ENCODE measurements at regions not wholly inside any gene's neighbourhood (a gene's known extent, or its start where the extent isn't known, plus 50 kb on each side); places are given as distances from the start of the nearest gene placed in this dataset.

DNA sequence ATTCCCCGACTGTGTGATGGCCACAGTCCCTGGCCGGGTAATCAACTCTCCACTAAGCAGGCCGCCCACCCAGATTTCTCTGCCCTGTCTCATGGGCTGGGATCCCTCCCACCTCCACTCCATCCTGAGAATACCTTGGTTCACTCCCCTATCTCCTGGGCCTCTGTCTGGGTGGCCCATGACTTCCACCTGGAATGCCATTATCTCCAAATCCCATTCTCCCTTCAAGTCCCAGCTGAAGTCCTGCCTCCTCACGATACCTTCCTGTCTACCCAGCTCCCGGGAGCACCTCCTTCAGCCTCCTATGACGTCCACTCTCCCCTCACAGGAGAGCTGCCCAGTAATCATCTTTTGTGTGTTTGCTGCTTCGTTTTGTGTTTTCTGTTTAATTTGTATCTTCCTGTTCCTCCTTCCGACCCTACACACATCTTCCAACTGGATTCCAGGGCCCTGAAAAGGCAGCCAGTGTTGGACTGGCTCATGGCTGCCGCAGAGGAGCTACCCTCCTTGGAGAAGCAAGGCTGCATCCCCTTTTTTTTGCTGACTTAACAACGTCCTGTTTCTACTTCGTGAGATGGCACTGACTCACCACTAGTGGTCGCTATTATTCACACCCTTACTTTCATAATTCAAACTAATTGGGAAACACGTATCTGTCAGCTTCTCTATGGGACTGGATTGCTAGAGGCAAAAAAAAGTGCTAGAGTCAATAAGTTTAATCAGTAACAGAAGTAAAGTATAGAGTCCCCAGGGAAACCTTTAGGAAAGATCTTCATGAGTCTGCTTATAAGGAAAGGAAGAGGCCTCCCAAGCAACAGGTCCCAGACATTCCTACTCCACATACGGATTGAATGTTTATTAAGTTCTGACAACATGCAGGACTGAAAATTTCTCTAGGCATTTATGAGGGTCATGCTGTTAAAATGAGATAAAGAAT, 171.9 kb upstream of the GATA6 start:
- DNase-seq = no peak

DNA sequence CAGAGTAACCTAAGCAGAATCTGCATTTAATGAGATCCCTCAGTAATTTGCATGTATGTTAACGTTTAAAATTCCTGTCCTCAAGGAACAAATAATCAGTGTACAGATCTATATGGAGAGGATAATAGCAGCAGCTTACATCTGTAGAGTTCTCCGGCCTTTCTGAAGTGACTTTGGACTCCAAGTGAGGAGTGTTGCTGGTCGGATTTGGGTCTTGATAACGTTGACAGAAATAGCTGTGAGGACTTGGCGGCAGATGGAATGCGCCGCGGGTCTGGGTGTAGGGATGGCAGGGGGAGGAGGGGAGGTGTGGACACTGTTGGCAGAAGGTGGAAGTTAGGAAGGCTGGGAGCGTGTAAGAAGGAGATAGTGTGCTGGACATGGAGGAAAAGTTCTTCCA, 170.9 kb upstream of the GATA6 start:
- DNase-seq = no peak

- DNase-seq = no peak
Measured at GRCh38 chr18:22001912-22002487, 167.4 kb upstream of the GATA6 start.

DNA sequence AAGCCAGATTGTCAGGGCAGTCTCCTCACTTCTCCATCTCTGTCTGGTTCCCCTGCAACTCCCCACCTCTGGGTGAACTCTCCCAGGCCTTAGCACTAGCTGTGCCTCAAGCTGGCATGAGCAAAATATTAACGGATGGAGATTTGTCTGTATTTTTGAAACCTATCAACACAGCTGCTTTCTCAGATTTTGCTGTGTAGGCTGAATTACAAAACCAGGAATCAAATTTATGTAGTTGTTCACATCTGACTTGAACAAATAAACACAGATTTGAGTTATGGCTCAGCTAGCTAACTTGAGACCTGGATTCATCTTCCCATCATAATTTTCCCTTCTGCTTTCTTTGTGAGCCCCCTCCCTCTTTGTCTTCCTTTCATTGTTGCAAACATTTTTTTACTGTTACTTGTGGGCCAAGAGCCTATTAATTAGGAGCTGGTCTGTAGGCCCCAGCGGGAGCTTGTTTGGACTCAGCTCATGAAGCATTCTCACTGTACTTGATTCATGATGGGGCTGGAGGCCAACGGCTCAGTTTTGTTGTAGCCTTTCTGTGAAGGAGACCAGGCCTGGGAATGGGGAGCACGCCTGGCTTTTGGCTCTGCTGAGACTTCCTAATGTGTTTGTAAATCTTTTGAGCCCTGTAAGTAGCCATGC, 164.1 kb upstream of the GATA6 start:
- DNase-seq = peak; percentile 42

- DNase-seq = no peak
Measured at GRCh38 chr18:22006458-22006857, 162.9 kb upstream of the GATA6 start.

DNA sequence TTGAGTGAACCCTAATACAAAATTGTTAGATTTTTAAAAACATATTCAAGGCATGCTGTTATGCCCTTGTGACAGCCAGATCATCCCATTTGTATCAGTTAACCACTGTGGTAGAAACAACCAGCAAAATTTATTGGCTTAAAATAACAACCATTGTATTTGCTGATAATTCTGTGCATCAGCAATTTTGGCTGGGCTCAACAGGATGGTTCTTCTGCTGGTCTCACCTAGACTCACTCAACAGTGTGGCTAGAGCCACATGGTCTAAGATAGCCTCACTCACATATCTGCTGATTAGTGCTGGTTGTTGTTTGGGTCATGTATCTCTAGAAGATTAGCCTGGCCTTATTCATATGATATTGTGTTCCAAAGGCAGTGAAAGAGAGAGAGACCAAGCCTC, 160.1 kb upstream of the GATA6 start:
- no peak for DNase-seq

DNA sequence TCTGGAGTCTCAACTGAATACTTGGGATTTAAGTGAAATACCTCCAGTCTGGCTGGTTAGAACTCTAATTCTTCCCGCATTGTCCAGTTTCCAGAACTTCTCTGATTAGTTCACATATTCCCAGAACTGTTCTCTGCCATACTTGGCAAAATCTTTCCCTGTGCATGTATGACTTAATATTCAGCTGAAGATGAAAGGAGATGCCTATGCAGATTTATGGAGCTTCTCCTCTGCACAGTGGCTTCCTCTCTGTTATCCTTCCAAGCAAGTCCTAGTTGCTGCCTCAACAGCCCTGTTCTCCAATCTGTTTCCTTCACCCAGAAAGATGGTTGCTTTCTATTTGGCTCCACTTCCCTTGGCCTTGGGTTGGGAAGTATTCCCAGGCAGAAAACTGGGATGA, 155.4 kb upstream of the GATA6 start:
- DNase-seq = no peak

GRCh38 chr18:22015156-22015555, 154.2 kb upstream of the GATA6 start:
- no peak for DNase-seq

- DNase-seq = no peak
Measured at GRCh38 chr18:22018366-22018765, 151.0 kb upstream of the GATA6 start.

DNA sequence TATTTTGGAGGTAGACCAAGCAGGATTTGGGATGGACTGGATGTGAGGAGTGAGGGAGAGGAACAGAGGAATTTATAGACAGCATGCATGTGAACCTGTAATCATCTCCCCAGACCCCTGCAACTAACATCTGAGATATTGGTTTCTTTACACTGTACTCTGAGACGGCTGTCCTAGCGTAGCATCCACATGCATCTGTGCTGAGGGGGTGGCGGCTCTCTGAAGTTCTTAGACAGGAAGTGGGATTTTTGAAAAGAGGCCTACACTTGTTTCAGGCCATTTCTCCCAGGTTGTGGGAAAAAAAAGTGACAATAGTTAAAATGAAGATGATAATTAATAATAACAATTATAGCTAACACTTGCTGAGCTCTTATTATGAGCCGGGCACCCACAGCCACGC, 150.2 kb upstream of the GATA6 start:
- DNase-seq = no peak

- DNase-seq = no peak
Measured at GRCh38 chr18:22020127-22020866, 149.1 kb upstream of the GATA6 start.

GRCh38 chr18:22020867-22021370, 148.5 kb upstream of the GATA6 start:
- no peak for DNase-seq

DNA sequence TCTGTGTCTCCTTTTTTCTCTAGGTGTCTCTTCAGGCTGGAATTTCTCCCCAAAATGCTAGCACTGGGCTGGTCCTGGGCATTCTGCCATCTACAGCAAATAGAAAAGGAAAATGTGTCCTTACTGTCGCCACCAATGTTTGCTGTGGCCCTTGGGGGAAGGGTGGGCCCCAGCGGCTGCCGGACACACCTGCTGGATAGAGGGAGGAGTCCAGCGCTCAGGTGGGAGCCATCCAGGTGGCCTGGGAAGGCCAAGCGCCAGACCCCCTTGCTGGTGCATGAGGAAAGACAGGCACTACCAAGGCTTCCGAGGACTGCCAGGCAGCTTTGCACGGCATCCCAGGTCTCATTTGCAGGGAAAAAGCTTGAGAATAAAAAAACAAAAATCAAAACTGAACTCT, 147.7 kb upstream of the GATA6 start:
- no peak for DNase-seq

GRCh38 chr18:22024924-22025323, 144.5 kb upstream of the GATA6 start:
- no peak for DNase-seq

DNA sequence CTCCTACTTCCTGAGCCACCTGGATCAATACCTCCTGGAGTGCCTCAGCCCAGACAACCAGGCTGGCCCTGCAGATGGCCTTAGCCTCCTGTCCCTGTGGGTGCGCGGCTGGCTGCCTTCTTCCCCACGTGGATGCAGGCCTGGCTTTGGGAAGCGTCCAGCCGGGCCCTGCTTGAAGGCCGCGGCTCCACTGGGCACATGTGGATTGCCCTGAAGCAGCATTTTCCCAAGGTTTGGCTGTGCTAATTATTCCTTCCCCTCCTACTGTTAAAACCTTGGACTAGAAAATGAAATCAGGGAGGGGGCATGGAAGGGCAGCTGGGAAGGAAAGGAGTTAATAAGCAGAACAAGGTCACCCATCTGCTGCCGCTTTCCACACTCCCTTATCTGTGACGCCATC, 143.0 kb upstream of the GATA6 start:
- DNase-seq = no peak

DNA sequence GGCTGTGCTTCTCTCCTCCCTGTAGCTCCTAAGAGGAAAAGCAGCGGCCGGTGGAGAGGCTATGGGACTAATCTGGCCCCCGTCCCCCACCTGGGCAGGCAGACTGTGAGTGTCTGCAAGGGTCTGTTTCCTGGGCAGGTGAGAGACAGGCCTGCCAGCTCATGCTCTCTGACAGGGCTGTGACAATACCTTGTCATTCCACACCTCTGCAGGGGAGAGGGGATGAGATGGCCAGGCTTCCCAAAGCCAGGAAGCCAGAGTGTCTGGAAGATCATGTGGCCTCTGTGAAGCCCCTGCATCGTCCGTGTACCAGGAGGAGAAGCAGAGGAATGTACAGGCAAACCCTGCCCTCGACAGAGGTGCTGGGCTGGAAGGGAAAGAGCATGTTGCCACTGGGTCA, 142.5 kb upstream of the GATA6 start:
- no peak for DNase-seq

GRCh38 chr18:22031611-22032010, 137.8 kb upstream of the GATA6 start:
- no peak for DNase-seq

GRCh38 chr18:22032392-22032961, 136.9 kb upstream of the GATA6 start:
- no peak for DNase-seq

DNA sequence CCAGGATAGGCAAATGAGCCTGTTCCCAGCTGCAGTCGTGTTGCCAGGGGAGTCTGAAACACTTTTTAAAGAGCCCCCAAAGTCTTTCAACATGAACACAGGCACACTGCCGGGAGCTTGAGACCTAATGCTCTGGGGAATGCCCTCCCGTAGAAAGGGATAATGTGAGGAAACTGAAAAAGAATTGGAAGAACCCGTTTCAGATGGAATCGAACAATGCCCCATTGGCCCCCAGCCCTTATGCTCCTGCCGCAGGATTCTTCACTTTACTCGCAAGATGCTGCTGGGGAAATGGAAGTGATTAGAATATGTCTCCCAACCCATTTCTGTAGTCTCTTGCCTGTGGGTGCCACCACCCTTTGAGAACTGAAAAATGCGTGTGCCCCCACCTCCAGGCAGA, 136.3 kb upstream of the GATA6 start:
- DNase-seq = no peak

GRCh38 chr18:22034276-22034675, 135.1 kb upstream of the GATA6 start:
- no peak for DNase-seq

DNA sequence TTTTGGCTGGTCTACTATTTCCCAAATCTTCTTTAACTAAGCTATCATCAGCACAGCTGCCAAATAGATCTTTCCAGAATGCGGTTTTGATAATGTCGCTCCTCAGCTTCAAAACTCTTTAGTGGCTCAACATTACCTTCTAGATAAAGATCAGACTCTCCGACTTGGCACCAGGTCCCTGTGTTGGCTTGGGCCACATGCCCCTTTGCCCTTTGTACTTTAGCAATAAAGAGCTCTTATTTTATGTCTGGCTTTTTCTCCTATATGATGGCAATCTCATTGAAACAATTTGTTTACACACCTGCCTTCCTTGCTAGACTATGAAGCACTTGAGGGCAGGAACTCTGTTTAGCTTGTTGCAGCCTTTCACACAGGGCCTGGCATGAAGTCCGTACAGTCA, 128.9 kb upstream of the GATA6 start:
- no peak for DNase-seq

GRCh38 chr18:22043837-22044236, 125.6 kb upstream of the GATA6 start:
- no peak for DNase-seq

All from left hindlimb (tissue), 1 donor.